Endodermal cell (in vitro differentiated cells): ENCODE measurements at regions not wholly inside any gene's neighbourhood (a gene's known extent, or its start where the extent isn't known, plus 50 kb on each side); places are given as distances from the start of the nearest gene placed in this dataset.
"Not testable (repeated sequence)": the region's sequence is repeated elsewhere in the genome, so short reads cannot be mapped to it uniquely, and the experiment has no call there.

Experiments
- DNase-seq: peaks from one replicate; pipeline ENCODE4 v3.0.0-alpha.2; 2017
- H3K27ac ChIP-seq: 2 replicates; pipeline ENCODE4 v1.5.1; 2013; ENCODE audit warnings: mild to moderate bottlenecking, low read depth, low read length, moderate library complexity
- H3K27me3 ChIP-seq: 2 replicates; pipeline ENCODE4 v1.6.1; 2013; ENCODE audit warnings: mild to moderate bottlenecking, low read length, moderate library complexity; ENCODE audit not compliant: insufficient read depth, control insufficient read depth, poor library complexity, severe bottlenecking
- H3K36me3 ChIP-seq: 2 replicates; pipeline ENCODE4 v1.7.0; 2013; ENCODE audit warnings: mild to moderate bottlenecking, low read length, moderate library complexity; ENCODE audit not compliant: control insufficient read depth, insufficient read depth
- H3K4me1 ChIP-seq: one replicate; pipeline ENCODE4 v1.7.0; 2013; ENCODE audit warnings: low read length; ENCODE audit not compliant: control insufficient read depth, insufficient read depth
- H3K4me3 ChIP-seq: 2 replicates; pipeline ENCODE4 v1.5.1; 2013; ENCODE audit warnings: mild to moderate bottlenecking, low read length, moderate library complexity
- H3K9ac ChIP-seq: 2 replicates; pipeline ENCODE4 v1.6.1; 2013; ENCODE audit warnings: mild to moderate bottlenecking, low read length, moderate library complexity; ENCODE audit not compliant: poor library complexity, severe bottlenecking; ENCODE audit errors: extremely low read depth
- H3K9me3 ChIP-seq: 2 replicates; pipeline ENCODE4 v1.6.1; 2013; ENCODE audit warnings: mild to moderate bottlenecking, low read length, moderate library complexity; ENCODE audit not compliant: control insufficient read depth
- H3K27ac Mint-ChIP-seq: 2 replicates; pipeline ENCODE4 v1.8.0; 2020; ENCODE audit warnings: mixed read lengths
- H3K27me3 Mint-ChIP-seq: 2 replicates; pipeline ENCODE4 v1.8.0; 2021; ENCODE audit warnings: mild to moderate bottlenecking, mixed read lengths; ENCODE audit not compliant: insufficient read depth
- H3K36me3 Mint-ChIP-seq: 2 replicates; pipeline ENCODE4 v1.8.0; 2020; ENCODE audit warnings: low read depth, mixed read lengths
- H3K4me1 Mint-ChIP-seq: 2 replicates; pipeline ENCODE4 v1.8.0; 2020; ENCODE audit warnings: mixed read lengths
- H3K4me3 Mint-ChIP-seq: 2 replicates; pipeline ENCODE4 v1.8.0; 2020; ENCODE audit warnings: mild to moderate bottlenecking, moderate library complexity, mixed read lengths
- H3K9me3 Mint-ChIP-seq: 2 replicates; pipeline ENCODE4 v1.8.0; 2020; ENCODE audit warnings: mild to moderate bottlenecking, mixed read lengths
- WGBS, 2 experiments: methylation state at CpG; one replicate each; pipeline versions ENCODE4 v1.1.5 to v1.1.7; 2013; ENCODE audit warnings: missing lambda C conversion rate in 2 of 2, mixed read lengths in 1 of 2; ENCODE audit not compliant: insufficient coverage in 1 of 2, insufficient read length in 1 of 2; 5-methylcytosine and 5-hydroxymethylcytosine counted together
- TF ChIP-seq, protein P1 (sequence below): fragments of 200-600 bp; sonication (generic); conservative IDR thresholded peaks from 2 replicates; pipeline ENCODE4 v1.5.0; 2021; ENCODE audit warnings: antibody characterized with exemption, mild to moderate bottlenecking

DNA sequence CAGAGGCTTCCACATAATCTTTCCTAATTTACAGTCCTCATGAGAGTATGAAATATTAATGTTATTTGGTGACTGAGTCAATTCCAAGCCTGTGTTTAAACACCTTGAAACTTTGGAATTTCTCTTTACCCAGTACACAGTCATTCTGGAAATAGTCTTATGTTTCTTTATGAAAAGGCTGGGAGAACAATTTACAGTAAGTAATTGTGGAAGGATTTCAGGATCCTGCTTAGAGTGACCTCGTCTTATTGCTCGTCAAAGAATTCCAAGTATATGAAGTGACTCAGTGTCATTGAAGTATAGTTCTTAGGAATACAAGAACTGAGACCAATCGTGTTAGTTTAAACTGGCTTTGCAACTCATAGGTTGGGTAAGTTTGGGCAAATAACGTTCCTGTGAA lies 634.2 kb downstream of the SLC16A7 start:
- Histone ChIP-seq H3K27me3 (no peaks in the 10 kb centered on the region), H3K36me3 (no peaks in the 10 kb centered on the region), H3K4me1 (no peaks in the 10 kb centered on the region), H3K27ac (no peak overlapping the region), H3K4me3 (no peak overlapping the region), H3K9me3 (no peaks in the 10 kb centered on the region), H3K9ac (no peak overlapping the region)
- peaks cover 5% of the 10 kb centered on the region for H3K4me1 Mint-ChIP-seq
- no peaks in the 10 kb centered on the region for H3K9me3 Mint-ChIP-seq
- no peak for DNase-seq
- no peaks in the 10 kb centered on the region for H3K36me3 Mint-ChIP-seq
- WGBS, 2 experiments: 95 to 100% methylated on average over 3 of the region's 4 CpGs
- no peak overlapping the region for H3K27ac Mint-ChIP-seq
- no peak overlapping the region for H3K4me3 Mint-ChIP-seq
- H3K27me3 Mint-ChIP-seq: no peaks in the 10 kb centered on the region
- TF ChIP-seq, protein P1, sequence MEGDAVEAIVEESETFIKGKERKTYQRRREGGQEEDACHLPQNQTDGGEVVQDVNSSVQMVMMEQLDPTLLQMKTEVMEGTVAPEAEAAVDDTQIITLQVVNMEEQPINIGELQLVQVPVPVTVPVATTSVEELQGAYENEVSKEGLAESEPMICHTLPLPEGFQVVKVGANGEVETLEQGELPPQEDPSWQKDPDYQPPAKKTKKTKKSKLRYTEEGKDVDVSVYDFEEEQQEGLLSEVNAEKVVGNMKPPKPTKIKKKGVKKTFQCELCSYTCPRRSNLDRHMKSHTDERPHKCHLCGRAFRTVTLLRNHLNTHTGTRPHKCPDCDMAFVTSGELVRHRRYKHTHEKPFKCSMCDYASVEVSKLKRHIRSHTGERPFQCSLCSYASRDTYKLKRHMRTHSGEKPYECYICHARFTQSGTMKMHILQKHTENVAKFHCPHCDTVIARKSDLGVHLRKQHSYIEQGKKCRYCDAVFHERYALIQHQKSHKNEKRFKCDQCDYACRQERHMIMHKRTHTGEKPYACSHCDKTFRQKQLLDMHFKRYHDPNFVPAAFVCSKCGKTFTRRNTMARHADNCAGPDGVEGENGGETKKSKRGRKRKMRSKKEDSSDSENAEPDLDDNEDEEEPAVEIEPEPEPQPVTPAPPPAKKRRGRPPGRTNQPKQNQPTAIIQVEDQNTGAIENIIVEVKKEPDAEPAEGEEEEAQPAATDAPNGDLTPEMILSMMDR: no peak

DNA sequence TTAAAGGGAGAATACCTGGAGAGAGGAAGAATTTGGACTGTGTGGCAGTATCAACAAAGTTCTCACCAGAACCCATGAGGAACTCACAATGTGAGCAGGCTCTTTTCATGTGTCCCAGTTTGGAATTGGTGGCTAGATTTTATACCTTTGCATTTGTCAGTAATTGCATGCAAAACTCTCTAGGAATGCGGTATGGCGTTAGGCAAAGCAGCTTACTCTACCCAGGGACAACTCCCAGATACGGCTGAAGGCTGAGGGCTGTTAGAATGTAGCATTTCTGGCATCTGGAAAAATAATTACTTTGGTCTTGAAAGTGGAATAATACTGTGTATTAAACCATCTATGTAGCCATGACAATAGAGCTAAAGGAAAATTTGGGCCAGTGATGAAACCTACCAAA lies 635.5 kb downstream of the SLC16A7 start:
- Histone ChIP-seq H3K36me3 (no peaks in the 10 kb centered on the region), H3K4me3 (no peak overlapping the region), H3K4me1 (no peaks in the 10 kb centered on the region), H3K9ac (no peak overlapping the region), H3K27ac (no peak overlapping the region), H3K27me3 (no peaks in the 10 kb centered on the region), H3K9me3 (no peaks in the 10 kb centered on the region)
- H3K4me3 Mint-ChIP-seq: no peak overlapping the region
- no peaks in the 10 kb centered on the region for H3K36me3 Mint-ChIP-seq
- H3K27me3 Mint-ChIP-seq: no peaks in the 10 kb centered on the region
- H3K9me3 Mint-ChIP-seq: no peaks in the 10 kb centered on the region
- DNase-seq: no peak
- WGBS, 2 experiments: 93% methylated on average over 3 of the region's 3 CpGs; no CpG with 5 or more reads in 1 of the 2 experiments
- peaks cover 5% of the 10 kb centered on the region for H3K4me1 Mint-ChIP-seq
- H3K27ac Mint-ChIP-seq: no peak overlapping the region
- TF ChIP-seq, protein P1: no peak

DNA sequence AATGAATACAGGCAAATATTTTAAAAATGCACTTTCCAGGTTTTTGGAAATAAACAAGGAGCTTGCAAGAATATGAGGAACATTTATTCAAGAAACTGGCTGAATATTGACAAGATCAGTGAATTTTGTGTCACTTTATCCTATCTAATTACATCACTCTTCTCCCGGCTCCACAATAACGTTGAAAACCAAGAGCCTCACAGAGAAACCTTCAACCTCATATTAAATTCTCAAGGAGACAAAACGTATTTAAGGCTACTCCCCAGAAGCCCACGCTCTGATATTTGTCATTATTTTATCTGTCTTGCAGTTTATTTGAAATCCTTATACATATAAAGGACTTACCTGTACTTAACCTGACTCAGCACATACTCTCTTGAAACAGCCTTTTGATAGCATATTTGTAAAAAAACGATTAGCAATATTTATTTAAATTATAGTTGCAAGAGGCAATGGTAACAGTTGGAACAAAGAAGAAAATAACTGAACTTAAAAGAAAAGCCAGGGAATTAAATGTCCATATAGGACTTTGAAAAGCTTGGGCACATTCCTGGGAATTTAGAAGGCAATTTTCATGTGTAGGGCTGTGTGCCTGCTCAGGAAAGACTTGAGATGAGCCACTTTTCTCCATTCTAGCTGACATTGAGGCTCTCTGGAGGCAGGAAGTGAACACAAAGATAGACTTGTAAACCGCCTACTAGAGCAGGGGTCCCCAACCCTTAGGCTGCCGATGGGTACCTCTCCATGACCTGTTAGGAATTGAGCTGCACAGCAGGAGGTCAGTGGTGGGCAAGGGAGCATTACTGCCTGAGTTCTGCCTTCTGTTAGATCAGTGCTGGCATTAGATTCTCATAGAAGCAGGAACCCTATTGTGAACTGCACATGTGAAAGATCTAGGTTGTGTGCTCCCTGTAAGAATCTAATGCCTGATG lies 636.4 kb downstream of the SLC16A7 start:
- 89 to 92% methylated on average over 4 to 7 of the region's 7 CpGs for WGBS, 2 experiments

DNA sequence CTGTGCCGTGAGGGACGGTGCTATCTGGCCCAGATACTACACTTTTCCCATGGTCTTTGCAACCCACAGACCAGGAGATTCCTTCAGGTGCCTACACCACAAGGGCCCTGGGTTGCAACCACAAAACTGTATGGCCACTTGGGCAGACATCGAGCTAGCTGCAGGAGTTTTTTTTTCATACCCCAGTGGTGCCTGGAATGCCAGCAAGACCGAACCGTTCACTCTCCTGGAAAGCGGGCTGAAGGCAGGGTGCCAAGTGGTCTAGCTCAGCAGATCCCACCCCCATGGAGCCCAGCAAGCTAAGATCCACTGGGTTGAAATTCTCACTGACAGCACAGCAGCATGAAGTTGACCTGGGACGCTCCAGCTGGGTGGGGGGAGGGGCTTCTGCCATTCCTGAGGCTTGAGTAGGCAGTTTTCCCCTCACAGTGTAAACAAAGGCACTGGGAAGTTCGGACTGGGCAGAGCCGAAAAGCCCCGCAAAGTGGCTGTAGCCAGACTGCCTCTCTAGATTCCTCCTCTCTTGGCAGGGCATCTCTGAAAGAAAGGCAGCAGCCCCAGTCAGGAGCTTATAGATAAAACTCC lies 638.9 kb downstream of the SLC16A7 start:
- WGBS, 2 experiments: 86 to 94% methylated on average over 6 to 10 of the region's 10 CpGs
- not testable (repeated sequence) for H3K27ac Mint-ChIP-seq, H3K9me3 ChIP-seq, H3K36me3 Mint-ChIP-seq, H3K9ac ChIP-seq, H3K4me1 ChIP-seq, H3K27ac ChIP-seq, H3K9me3 Mint-ChIP-seq, H3K27me3 ChIP-seq, H3K4me1 Mint-ChIP-seq, H3K4me3 Mint-ChIP-seq, H3K27me3 Mint-ChIP-seq, H3K4me3 ChIP-seq, H3K36me3 ChIP-seq
- DNase-seq: peak; percentile 50

More for the DNA sequence above, 636.4 kb downstream of the SLC16A7 start:
- Mint-ChIP-seq H3K36me3 (no peaks in the 10 kb centered on the region), H3K9me3 (no peaks in the 10 kb centered on the region), H3K4me1 (peaks cover 5% of the 10 kb centered on the region), H3K27me3 (no peaks in the 10 kb centered on the region), H3K4me3 (no peak overlapping the region), H3K27ac (no peak overlapping the region)
- no peak for DNase-seq
- Histone ChIP-seq H3K27me3 (no peaks in the 10 kb centered on the region), H3K4me1 (no peaks in the 10 kb centered on the region), H3K27ac (no peak overlapping the region), H3K9ac (no peak overlapping the region), H3K4me3 (no peak overlapping the region), H3K9me3 (no peaks in the 10 kb centered on the region), H3K36me3 (no peaks in the 10 kb centered on the region)
- TF ChIP-seq, protein P1: no peak
